ENCODE measurements at regions not wholly inside any gene's neighbourhood (a gene's known extent, or its start where the extent isn't known, plus 50 kb on each side); places are given as distances from the start of the nearest gene placed in this dataset.

GRCh38 chr15:31494786-31495185 lies 168.2 kb downstream of the KLF13 start:
- no peak overlapping the region for H3K27ac ChIP-seq (ENCODE audit: low read length)
- no peak for ATAC-seq (replicated peaks in 1 of 4)
- CTCF ChIA-PET: interaction anchor here in 1 of 2 donors (2.2 kb wide), 1 partner anchor 294 kb away, joined by 6 read pairs; no protein-coding TSS in a partner anchor
- WGBS (ENCODE audit: insufficient coverage): 71% methylated on average over 3 of the region's 4 CpGs
- H3K27me3 Mint-ChIP-seq: no peaks in the 10 kb centered on the region
- no peak overlapping the region for H3K4me3 Mint-ChIP-seq
- POLR2A ChIA-PET: no interaction called here
- peaks cover 4 to 6% (median 5%) of the 10 kb centered on the region in 3 donors for H3K4me1 Mint-ChIP-seq
- no peak for DNase-seq
- H3K9me3 ChIP-seq: no peaks in the 10 kb centered on the region
- H3K27ac Mint-ChIP-seq: no peak overlapping the region
- H3K36me3 Mint-ChIP-seq: peaks cover 7% of the 10 kb centered on the region
- peaks cover 0 to 3% of the 10 kb centered on the region in 2 experiments for H3K4me1 ChIP-seq (ENCODE audit: control insufficient read depth in 1 of 2, extremely low read depth in 1 of 2, insufficient read depth in 2 of 2, low read length in 2 of 2)
- H3K36me3 ChIP-seq (ENCODE audit: control insufficient read depth in 2 of 2, extremely low read depth in 1 of 2, insufficient read depth in 1 of 2, low read length in 1 of 2): no peaks in the 10 kb centered on the region
- peaks cover 6 to 13% (median 8%) of the 10 kb centered on the region in 3 donors for H3K9me3 Mint-ChIP-seq
- no peak overlapping the region for H3K4me3 ChIP-seq (ENCODE audit: control insufficient read depth in 1 of 2, extremely low read depth in 1 of 2, low read length in 1 of 2)
- H3K27me3 ChIP-seq (replicated peaks in 1 of 2; ENCODE audit: control insufficient read depth in 2 of 2, extremely low read depth in 1 of 2, insufficient read depth in 2 of 2, low read length in 1 of 2): peaks cover 0 to 12% of the 10 kb centered on the region in 2 experiments

DNA sequence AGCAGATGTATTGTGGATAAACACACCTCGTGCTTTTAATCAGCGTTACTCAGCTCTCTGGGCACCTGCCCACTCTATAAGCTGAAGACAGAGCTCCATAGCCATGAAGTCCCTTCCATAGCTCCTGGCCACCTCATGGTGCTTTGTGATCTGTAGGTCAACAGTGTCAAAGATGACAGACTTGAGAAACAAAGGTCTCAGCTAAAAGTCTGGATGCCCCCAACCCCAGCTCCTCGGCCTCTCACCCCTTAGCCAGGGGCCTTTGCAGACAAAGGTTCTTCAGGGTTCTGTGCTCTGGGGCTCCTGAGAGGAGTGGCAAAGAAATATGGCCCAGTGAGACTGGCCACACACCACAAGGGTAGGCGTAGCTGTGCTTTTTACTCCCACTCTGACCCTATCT lies 168.6 kb downstream of the KLF13 start:
- Mint-ChIP-seq H3K27me3 (no peaks in the 10 kb centered on the region), H3K27ac (no peak overlapping the region), H3K4me1 (peaks cover under 1 to 1% (median 1%) of the 10 kb centered on the region in 3 donors), H3K9me3 (peaks cover 6 to 13% (median 8%) of the 10 kb centered on the region in 3 donors), H3K36me3 (peaks cover 7% of the 10 kb centered on the region), H3K4me3 (no peak overlapping the region)
- ChIA-PET POLR2A (interaction anchor here in 1 of 2 donors (0.7 kb wide), 1 partner anchor 727 kb away, joined by 3 read pairs; no protein-coding TSS in a partner anchor), CTCF (no interaction called here)
- H3K4me3 ChIP-seq (ENCODE audit: control insufficient read depth in 1 of 2, extremely low read depth in 1 of 2, low read length in 1 of 2): no peak overlapping the region
- ATAC-seq (replicated peaks in 1 of 4) (no peak), DNase-seq (no peak)
- 100% methylated on average over 1 of the region's 4 CpGs for WGBS (ENCODE audit: insufficient coverage)
- H3K36me3 ChIP-seq (ENCODE audit: control insufficient read depth in 2 of 2, extremely low read depth in 1 of 2, insufficient read depth in 1 of 2, low read length in 1 of 2): no peaks in the 10 kb centered on the region
- H3K9me3 ChIP-seq: no peaks in the 10 kb centered on the region
- peaks cover 0 to 17% of the 10 kb centered on the region in 2 experiments for H3K27me3 ChIP-seq (replicated peaks in 1 of 2; ENCODE audit: control insufficient read depth in 2 of 2, extremely low read depth in 1 of 2, insufficient read depth in 2 of 2, low read length in 1 of 2)
- no peak overlapping the region for H3K27ac ChIP-seq (ENCODE audit: low read length)
- H3K4me1 ChIP-seq (ENCODE audit: control insufficient read depth in 1 of 2, extremely low read depth in 1 of 2, insufficient read depth in 2 of 2, low read length in 2 of 2): no peaks in the 10 kb centered on the region

DNA sequence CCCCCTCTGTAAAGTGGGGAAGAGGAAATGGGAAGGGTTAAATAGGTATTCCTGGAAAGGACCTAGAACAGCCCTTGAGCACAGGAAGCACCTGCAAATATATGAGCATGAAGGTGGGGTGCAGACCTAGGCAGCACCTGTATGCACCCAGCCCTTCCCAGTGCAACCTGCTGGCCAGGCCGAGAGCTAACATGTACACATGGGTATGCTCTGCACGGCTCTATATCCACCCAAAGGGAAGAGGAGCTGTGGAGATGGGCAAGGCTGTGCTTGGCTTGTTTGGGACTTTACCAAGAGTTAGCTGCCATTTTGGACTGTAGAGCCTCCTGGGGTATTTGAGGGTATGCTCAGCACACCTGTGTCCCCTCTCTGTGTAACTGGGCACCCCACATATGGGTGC lies 171.2 kb downstream of the KLF13 start:
- H3K36me3 Mint-ChIP-seq: no peaks in the 10 kb centered on the region
- CTCF ChIA-PET: no interaction called here

DNA sequence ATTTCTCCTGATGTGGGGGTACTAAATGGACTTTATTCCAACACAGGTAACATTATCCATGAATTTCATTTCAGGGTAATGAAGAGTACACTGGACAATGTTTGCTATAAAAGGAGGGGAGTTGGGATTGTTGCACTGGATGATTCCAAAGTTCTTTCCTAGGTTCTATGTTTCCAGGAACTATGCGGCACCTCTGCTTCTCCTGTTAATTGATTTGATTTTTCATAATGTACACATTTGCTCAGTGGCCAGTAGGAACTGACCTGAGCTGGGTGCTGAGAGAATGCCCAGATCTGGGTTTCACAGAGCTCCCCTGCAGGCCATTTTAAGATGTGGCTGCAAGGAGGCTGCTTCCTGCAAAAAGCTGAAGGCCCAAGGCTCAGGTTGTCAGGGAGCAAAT lies 171.7 kb downstream of the KLF13 start:
- no peak overlapping the region for H3K4me3 ChIP-seq (ENCODE audit: control insufficient read depth in 1 of 2, extremely low read depth in 1 of 2, low read length in 1 of 2)
- no peaks in the 10 kb centered on the region for H3K36me3 ChIP-seq (ENCODE audit: control insufficient read depth in 2 of 2, extremely low read depth in 1 of 2, insufficient read depth in 1 of 2, low read length in 1 of 2)
- no peak for DNase-seq
- no peak overlapping the region for H3K27ac ChIP-seq (ENCODE audit: low read length)
- no peaks in the 10 kb centered on the region for H3K9me3 Mint-ChIP-seq
- peaks cover 0 to 22% of the 10 kb centered on the region in 2 experiments for H3K27me3 ChIP-seq (replicated peaks in 1 of 2; ENCODE audit: control insufficient read depth in 2 of 2, extremely low read depth in 1 of 2, insufficient read depth in 2 of 2, low read length in 1 of 2)
- no peaks in the 10 kb centered on the region for H3K9me3 ChIP-seq
- WGBS (ENCODE audit: insufficient coverage): no CpG with 5 or more reads among the region's 1 CpG
- no peak for ATAC-seq (replicated peaks in 1 of 4)
- ChIA-PET POLR2A (no interaction called here), CTCF (no interaction called here)
- H3K4me3 Mint-ChIP-seq: no peak overlapping the region
- H3K27me3 Mint-ChIP-seq: no peaks in the 10 kb centered on the region
- H3K4me1 Mint-ChIP-seq: no peaks in the 10 kb centered on the region
- no peaks in the 10 kb centered on the region for H3K36me3 Mint-ChIP-seq
- no peaks in the 10 kb centered on the region for H3K4me1 ChIP-seq (ENCODE audit: control insufficient read depth in 1 of 2, extremely low read depth in 1 of 2, insufficient read depth in 2 of 2, low read length in 2 of 2)
- H3K27ac Mint-ChIP-seq: no peak overlapping the region

More for the DNA sequence above, 171.2 kb downstream of the KLF13 start:
- Histone ChIP-seq H3K27me3 (replicated peaks in 1 of 2; ENCODE audit: control insufficient read depth in 2 of 2, extremely low read depth in 1 of 2, insufficient read depth in 2 of 2, low read length in 1 of 2) (peaks cover 0 to 22% of the 10 kb centered on the region in 2 experiments), H3K36me3 (ENCODE audit: control insufficient read depth in 2 of 2, extremely low read depth in 1 of 2, insufficient read depth in 1 of 2, low read length in 1 of 2) (no peaks in the 10 kb centered on the region), H3K4me1 (ENCODE audit: control insufficient read depth in 1 of 2, extremely low read depth in 1 of 2, insufficient read depth in 2 of 2, low read length in 2 of 2) (no peaks in the 10 kb centered on the region), H3K4me3 (ENCODE audit: control insufficient read depth in 1 of 2, extremely low read depth in 1 of 2, low read length in 1 of 2) (no peak overlapping the region), H3K9me3 (no peaks in the 10 kb centered on the region), H3K27ac (ENCODE audit: low read length) (no peak overlapping the region)
- POLR2A ChIA-PET: no interaction called here
- ATAC-seq (replicated peaks in 1 of 4) (no peak), DNase-seq (no peak)
- WGBS (ENCODE audit: insufficient coverage): 80% methylated on average over 2 of the region's 2 CpGs
- Mint-ChIP-seq H3K9me3 (no peaks in the 10 kb centered on the region), H3K4me3 (no peak overlapping the region), H3K4me1 (no peaks in the 10 kb centered on the region), H3K27me3 (no peaks in the 10 kb centered on the region), H3K27ac (no peak overlapping the region)

- H3K27ac ChIP-seq (ENCODE audit: low read length): no peak overlapping the region
- DNase-seq (no peak), ATAC-seq (replicated peaks in 1 of 4) (no peak)
- no peaks in the 10 kb centered on the region for H3K4me1 Mint-ChIP-seq
- POLR2A ChIA-PET: no interaction called here
- no peak overlapping the region for H3K27ac Mint-ChIP-seq
- H3K27me3 ChIP-seq (replicated peaks in 1 of 2; ENCODE audit: control insufficient read depth in 2 of 2, extremely low read depth in 1 of 2, insufficient read depth in 2 of 2, low read length in 1 of 2): peaks cover 0 to 22% of the 10 kb centered on the region in 2 experiments
- H3K4me3 ChIP-seq (ENCODE audit: control insufficient read depth in 1 of 2, extremely low read depth in 1 of 2, low read length in 1 of 2): no peak overlapping the region
- no peaks in the 10 kb centered on the region for H3K4me1 ChIP-seq (ENCODE audit: control insufficient read depth in 1 of 2, extremely low read depth in 1 of 2, insufficient read depth in 2 of 2, low read length in 2 of 2)
- CTCF ChIA-PET: no interaction called here
- WGBS (ENCODE audit: insufficient coverage): 88% methylated on average over 4 of the region's 4 CpGs
- no peaks in the 10 kb centered on the region for H3K36me3 Mint-ChIP-seq
- no peaks in the 10 kb centered on the region for H3K36me3 ChIP-seq (ENCODE audit: control insufficient read depth in 2 of 2, extremely low read depth in 1 of 2, insufficient read depth in 1 of 2, low read length in 1 of 2)
- H3K4me3 Mint-ChIP-seq: no peak overlapping the region
- H3K27me3 Mint-ChIP-seq: no peaks in the 10 kb centered on the region
- H3K9me3 ChIP-seq: no peaks in the 10 kb centered on the region
- no peaks in the 10 kb centered on the region for H3K9me3 Mint-ChIP-seq
These were observed 172.1 kb downstream of the KLF13 start for GRCh38 chr15:31498756-31499155.

DNA sequence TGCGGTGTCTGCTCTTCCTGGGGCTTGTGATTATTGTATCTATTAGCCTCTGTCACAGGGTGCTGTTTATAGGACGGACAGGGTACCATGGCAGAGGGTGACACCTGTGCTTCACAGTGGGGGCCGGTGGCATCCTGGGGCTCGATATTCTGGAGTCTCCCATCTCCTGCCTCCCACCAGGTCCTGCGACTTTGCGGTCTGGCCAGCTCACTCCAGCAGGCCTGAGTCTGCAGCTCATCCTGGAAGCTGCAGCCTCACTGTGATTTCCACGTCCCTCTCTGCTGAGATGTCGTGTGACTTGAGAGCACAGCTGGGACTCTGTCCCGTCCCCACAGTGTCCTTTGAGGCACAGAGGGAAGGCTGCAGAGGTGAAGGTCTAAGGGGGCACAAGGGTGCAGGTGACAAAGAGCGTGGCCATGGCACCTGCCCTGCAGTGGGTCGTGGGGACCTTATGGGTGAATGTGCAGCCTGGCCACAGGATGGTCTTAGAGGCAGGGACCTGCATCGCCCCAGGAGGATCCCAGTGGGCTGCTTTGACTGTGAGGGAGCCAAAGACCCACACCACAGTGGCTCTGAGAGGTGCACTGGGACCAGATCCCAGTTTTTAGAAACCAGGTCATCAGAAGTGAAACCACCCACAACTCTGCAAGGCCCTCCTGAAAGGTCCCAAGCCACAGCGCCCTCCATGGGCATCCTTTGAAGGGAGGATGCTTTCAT lies 172.8 kb downstream of the KLF13 start:
- ATAC-seq (replicated peaks in 1 of 4) (no peak), DNase-seq (no peak)
- Histone ChIP-seq H3K9me3 (no peaks in the 10 kb centered on the region), H3K27me3 (replicated peaks in 1 of 2; ENCODE audit: control insufficient read depth in 2 of 2, extremely low read depth in 1 of 2, insufficient read depth in 2 of 2, low read length in 1 of 2) (peaks cover 0 to 22% of the 10 kb centered on the region in 2 experiments), H3K4me1 (ENCODE audit: control insufficient read depth in 1 of 2, extremely low read depth in 1 of 2, insufficient read depth in 2 of 2, low read length in 2 of 2) (no peaks in the 10 kb centered on the region), H3K4me3 (ENCODE audit: control insufficient read depth in 1 of 2, extremely low read depth in 1 of 2, low read length in 1 of 2) (no peak overlapping the region), H3K36me3 (ENCODE audit: control insufficient read depth in 2 of 2, extremely low read depth in 1 of 2, insufficient read depth in 1 of 2, low read length in 1 of 2) (no peaks in the 10 kb centered on the region), H3K27ac (ENCODE audit: low read length) (no peak overlapping the region)
- no peak overlapping the region for H3K4me3 Mint-ChIP-seq
- ChIA-PET CTCF (no interaction called here), POLR2A (no interaction called here)
- H3K27ac Mint-ChIP-seq: no peak overlapping the region
- no peaks in the 10 kb centered on the region for H3K27me3 Mint-ChIP-seq
- H3K4me1 Mint-ChIP-seq: no peaks in the 10 kb centered on the region
- WGBS (ENCODE audit: insufficient coverage): 86% methylated on average over 9 of the region's 13 CpGs
- no peaks in the 10 kb centered on the region for H3K36me3 Mint-ChIP-seq
- no peaks in the 10 kb centered on the region for H3K9me3 Mint-ChIP-seq
